DLD1 (cell line): ENCODE measurements at regions not wholly inside any gene's neighbourhood (a gene's known extent, or its start where the extent isn't known, plus 50 kb on each side); places are given as distances from the start of the nearest gene placed in this dataset.
"Not testable (repeated sequence)": the region's sequence is repeated elsewhere in the genome, so short reads cannot be mapped to it uniquely, and the experiment has no call there.

ENCODE experiments used
- in situ Hi-C: cut with HindIII; loops from 2 replicates; pipeline ENCODE4 v1.10.0; 2017; ENCODE audit warnings: low sequenced_read_pairs

DNA sequence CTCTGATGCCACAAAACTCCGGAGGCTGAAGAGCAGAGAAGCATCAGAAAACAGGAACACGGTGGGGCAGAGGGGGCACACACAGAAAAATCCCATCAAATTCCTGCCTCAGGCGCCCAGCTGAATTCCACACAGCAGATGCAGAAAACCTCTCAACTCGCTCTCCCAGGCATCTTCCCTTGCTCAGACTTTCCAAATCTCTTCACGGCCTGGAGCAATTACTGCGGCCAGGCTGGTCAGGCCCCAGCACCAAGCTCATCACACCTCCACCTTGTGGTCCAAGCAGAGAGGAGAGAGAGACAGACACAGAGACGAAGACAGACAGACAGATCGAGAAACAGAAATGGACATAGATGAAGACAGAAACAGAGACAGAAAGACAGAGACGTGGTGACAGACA is 89.0 kb downstream of the NCOR2 start:
- in situ Hi-C loops = no loop called here

DNA sequence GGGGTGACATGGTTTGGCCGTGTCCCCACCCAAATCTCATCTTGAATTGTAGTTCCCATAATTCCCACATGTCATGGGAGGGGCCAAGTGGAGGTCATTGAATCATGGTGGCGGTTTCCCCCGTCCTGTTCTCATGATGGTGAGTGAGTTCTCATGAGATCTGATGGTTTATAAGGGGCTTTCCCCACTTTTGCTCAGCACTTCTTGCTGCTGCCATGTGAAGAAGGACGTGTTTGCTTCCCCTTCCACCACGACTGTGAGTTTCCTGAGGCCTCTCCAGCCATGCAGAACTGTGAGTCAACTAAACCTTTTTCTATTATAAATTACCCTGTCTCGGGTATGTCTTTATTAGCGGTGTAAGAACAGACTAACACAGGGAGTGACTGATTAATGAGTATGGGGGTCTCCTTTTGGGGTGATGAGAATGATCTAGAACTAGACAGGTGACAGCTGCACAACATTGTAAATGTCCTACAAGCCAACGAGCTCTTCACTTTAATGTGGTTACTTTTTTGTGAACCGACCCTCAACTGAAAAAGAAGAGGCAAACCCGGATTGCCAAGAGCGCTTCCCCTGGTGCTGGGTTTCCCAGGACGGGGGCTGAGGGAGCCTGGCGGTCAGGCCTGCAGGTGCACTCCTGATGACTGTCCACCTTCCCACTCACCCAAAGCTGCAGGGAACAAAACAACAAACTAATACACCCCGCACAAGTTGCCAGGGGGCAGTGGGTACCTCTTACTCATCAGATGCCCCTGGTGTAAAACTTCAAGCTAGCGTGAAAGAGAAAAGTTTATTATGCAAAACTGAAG is 90.1 kb downstream of the NCOR2 start:
- in situ Hi-C loops = no loop called here

DNA sequence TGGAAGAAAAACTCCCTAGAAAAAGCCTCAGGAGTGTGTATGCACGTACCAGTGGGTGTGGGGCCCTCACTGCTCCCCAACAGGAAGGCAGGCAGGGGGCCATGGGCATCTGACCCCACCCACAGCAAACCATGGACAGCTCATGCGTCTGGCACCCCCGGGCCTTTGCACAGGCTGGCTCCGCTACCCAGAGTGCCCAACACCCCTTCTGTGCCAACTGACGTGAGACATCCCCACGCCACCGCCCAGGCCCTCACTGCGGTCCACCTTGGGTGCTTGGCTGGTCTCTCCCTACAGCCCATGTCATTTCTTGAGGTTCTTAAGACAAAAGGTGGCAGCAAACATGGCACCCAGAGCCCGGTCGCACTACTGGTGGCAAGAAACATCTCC is 91.4 kb downstream of the NCOR2 start:
- in situ Hi-C loops = no loop called here

DNA sequence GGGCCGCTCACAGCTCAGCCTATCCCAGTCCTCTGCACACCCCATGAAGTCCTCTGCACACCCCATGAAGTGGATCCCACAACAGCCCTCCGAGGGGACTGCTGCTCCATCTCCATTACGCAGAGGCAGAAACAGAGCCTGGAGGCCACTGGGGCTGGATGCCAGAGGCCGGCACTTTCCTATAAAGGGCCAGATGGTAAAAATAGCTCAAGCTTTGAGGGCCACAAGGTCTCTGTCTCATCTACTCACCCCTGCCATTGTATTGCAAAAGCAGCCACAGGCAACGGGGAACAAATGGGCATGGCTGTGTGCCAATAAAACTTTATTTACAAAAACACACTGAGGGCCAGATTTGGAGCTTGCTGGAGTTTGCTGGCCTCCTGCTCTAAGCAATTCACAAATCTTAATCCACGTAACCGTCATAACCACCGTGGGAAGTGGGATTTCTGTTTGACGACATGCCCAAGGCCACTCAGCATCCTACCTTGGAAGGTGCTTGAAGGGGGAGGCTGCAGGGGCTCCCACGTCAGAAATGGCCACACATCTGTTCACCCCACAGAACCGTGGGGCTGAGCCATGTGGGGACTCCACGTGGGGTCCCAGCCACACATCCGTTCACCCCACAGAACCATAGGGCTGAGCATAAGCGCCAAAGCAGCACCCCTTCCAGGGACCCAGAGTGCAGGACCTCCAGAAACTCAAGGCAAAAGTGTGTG is 92.0 kb downstream of the NCOR2 start:
- in situ Hi-C loops = no loop called here

DNA sequence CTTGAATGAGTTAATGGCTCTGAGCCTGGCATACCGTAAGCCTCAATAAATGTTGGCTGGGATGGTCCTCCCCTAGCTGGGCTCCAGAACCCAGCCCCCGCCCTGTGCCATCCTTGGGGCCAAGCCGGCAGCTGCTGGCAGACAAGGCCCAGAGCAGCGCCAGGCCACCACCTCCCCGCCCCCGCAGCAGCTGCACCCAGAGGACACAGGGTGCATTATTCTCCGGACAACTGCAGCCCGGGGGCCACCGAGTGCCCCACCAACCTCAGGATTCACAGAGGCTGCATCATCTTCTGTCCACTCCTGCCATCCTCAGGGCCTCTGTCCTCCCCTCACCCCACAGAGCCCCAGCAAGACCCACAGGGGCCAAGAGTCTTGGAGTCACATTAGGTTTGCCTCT is 92.7 kb downstream of the NCOR2 start:
- in situ Hi-C loops = no loop called here

DNA sequence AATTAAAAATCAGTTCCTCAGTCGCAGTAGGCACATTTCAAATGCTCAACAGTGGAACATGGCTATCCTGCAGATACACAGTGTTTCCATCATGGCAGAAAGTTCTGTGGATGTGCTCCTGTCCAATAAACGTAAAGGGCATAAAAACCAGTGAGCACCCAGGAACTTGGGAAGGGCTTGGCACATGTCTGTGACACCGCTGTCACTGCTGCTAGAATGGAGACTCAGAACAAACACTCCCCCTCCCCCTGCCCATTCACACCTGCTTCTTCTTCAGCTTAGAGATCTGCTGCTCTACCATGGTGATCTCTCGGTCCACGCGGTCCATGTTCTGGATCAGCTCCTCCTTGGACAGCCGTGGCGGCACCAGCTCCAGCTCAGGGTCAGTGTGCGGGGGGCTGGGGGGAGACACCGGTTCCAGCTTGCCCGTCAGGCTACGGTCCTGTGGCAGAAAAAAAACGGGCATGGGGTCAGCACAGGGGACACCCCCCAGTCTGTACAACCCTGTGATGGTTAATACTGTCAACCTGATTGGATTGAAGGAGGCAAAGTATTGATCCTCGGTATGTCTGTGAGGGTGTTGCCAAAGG is 94.6 kb downstream of the NCOR2 start:
- in situ Hi-C loops = no loop called here

DNA sequence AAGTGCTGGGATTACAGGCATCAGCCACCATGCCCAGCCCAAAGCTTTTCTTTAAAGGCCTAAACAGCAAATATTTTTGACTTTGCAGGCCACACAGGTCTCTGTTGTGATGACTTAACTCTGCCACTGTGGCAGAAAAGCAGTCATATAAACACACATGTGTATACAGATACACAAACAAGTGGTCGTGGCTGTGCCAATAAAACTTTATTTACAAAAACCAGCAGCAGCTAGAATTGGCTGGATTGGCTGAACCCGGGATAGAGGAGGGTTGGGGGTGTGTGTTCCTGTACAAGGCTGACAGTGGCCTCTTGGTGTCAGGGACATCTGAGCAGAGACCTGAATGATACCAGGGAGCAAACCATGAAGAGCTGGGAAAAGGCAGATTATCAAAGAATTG is 95.6 kb downstream of the NCOR2 start:
- in situ Hi-C loops = no loop called here

DNA sequence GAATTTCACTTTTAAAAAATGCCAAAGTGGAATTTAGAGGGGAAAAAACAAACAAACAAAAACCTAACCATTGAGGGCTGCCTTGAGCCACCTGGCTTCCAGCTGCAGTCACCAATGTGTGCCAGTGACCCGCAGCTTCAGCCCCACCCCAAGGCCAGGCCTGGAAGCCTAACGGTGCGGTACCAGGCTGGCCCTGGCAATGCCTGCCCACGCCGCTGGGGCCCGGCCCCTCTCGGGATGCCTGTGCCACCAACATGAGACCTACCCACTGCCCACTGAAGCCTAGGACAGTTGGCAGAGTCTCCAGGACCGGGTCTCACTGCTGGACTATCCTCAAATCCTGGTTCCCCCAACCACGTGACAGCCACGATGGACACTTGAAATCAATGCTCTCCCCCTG is 96.6 kb downstream of the NCOR2 start:
- in situ Hi-C loops = no loop called here

DNA sequence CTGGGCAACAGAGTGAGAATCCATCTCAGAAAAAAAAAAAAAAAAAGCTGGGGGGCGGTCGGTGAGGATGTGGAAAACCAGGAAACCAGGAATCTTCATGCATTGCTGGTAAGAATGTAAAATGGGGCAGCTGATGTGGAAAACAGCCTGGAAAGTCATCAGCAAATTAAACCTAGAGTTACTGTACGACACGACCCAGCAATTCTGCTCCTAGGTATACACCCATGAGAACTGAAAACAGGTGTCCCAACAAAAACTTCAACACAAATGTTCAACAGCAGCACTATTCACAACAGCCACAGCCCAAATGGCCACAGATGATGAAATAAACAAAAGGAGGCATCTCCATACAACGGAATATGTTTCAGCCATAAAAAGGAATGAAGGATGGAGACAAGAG is 97.3 kb downstream of the NCOR2 start:
- in situ Hi-C loops = no loop called here

DNA sequence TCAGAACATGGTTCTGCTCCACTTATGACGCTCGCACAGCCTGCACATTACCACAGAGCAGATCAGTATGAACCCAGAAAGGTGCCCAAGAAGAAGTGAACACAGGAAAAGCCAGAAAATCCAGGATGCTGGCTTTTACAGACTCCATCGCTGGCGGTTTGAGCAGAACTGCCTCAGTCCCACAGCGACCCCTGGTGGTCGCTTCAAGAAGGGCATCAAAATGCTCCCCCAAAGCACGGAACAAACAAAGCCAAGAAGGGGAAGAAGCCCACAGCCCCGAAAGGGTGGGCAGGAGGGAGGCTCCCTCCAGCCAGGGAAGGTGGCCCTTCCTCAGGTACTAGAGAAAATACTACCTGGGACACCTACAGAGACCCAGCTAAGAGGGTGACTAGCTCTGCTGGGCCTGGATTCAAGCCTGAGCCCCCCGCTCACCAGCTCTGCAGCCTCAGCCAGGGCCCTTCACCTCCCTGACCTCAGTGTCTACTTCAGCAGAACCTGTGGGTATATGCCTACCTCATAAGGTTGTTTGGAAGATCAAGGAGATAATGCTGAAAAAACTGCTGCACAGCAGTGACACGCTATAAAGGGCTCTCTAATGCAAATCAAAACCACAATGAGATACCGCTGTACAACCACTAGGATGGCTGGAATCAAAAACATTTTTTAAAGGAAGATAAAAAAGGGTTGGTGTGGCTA is 98.1 kb downstream of the NCOR2 start:
- in situ Hi-C loops = no loop called here

DNA sequence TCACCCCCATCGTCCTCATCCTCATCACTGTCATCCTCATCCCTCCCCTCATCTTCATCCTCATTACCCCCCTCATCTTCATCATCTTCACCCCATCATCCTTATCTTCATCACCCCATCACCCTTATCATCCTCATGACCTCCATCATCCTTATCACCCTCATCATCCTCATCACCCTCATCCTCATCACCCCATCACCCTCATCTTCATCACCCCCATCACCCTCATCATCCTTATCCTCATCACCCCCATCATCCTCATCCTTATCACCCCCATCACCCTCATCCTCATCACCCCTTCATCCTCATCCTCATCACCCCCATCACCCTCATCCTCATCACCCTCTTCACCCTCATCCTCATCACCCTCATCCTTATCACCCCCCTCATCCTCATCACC is 99.9 kb downstream of the NCOR2 start:
- in situ Hi-C loops = not testable (repeated sequence)

DNA sequence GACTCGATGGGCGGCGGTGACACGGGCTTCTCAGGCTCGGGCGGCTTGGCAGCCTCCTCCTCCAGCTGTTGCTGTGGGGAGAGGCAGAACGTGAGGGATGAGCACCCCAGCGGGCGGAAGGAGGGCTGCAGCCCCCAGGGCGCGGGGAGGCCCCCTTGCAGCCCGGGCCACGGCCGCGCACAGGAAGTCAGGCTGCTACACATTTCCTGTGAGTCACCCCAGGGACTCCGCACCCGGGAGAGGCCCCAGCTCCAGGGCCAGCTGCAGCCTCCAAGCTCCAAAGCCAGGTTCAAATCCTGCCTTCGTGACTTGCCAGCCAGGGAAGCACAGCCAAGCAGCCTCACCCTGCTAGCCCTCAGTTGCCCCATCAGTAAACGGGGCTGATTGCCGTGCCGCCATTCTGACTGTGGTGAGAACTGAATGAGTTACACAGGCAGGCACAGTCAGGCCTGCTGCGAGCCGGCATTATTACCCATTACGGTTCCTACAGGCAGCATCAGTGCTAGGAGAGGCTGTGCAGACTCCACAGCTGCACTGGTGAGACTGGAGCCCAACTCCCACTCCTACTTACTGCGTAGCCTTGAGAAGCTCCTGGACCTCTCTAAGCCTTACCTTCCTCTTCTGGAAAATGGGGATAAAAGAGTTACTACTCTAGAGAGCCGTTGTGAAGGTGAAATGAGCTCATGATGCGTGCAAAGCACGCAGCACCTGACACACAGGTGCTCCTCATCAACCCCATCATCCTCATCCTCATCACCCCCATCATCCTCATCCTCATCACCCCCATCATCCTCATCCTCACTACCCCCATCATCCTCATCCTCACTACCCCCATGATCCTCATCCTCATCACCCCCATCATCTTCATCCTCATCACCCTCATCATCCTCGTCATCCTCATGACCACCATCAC is 100.9 kb downstream of the NCOR2 start:
- in situ Hi-C loops = no loop called here

DNA sequence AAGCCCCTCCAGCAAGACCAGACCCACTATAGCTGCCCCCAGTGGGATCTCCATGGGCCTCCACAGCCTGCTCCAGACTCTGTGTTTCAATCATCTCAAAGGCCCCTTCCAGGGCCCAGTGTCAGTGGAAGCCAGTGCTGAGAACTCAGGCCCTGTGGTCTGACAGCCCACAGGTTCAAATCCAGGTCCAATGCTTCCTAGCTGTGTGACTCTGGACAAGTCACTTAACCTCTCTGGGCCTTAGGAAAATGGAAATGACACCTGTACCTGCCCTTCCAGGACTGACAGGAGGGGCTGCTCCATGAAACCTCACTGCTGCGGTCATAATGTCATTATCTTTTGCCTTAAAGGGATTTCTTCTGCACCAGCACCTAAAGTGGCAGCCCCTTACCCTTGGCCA is 101.9 kb downstream of the NCOR2 start:
- in situ Hi-C loops = no loop called here

DNA sequence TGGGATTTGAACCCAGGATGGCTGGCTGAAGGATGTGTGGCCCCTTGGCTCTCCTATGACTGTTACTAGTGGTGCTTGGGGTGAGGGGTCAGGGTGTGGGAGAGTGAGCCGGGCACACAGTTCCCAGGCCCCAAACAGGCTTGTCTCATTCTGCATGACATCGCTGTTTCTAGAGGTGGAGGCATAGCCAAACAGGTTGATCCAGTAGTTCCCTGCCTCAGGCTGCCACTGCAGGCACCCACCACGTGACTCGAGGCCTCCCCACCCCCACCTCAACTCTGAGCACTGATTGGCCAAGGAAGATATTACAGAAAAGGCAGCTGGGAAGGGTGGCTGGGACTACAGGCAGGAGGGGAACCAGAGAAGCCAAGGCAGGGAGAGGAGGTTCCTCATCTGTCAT is 102.6 kb downstream of the NCOR2 start:
- in situ Hi-C loops = no loop called here

DNA sequence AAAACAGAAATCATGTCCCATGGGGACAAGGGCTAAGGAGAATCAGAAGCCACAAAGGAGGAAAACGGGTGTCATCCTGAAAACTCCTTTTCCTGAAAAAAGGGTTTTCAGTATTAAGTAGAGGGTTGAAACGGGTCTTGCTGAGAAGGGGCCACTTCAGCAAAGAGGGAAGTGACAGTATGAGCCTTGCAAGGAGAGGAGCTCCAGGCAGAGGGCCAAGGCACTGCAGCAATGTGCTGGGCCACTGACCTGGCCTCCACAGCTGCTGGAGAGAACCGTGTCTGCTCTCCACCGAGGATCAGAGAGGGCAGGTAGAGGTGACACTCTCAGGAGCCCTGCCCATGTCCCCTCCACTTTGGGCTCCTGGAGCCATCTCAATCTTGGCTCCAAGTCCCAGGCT is 103.3 kb downstream of the NCOR2 start:
- in situ Hi-C loops = no loop called here

DNA sequence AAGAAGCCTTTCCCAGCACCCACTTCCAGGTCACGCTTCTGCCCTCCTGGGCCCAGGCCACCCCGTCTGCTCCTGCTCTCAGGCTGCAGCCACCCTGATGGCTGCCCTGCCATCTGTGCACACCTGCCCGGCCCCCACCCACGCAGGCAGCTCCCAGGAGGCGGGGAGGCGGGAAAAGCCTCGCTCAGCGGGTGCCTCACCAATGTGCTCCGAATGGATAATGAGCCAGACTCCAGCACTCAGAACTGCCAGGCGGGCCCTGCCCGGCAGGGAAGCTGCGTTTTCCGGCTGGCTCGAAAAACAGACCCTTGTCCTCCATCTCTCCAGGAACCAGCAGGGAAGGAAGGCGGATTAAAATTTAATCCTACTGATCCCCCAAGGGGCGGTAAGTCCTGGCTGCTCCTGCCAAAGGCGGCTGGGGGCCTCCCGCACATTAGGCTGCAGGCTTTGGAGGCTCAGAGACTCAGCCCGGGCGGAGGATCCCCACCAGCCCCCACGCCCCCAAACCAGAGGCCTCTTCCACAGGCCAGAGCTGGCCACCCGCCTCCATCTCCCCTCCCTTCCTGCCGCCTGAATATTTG is 104.0 kb downstream of the NCOR2 start:
- in situ Hi-C loops = no loop called here

DNA sequence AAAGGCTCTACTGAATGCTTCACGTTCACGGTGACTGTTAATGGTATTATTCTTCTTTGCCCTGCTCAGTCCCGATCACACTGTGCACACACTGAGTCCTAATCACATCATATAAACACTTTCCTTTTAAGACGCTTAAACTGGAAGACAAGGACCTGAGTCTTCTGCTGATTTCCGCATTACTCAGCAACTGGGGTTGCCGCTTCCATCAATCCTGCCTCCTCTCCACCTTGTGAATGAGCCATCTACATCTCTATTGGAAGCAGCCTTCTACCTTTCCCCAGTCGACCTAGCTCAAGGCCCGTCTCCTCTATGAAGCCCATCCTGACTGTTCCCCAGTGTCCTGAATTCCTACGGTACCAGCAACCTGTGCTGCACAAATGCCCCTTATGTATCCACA is 104.7 kb downstream of the NCOR2 start:
- in situ Hi-C loops = no loop called here

DNA sequence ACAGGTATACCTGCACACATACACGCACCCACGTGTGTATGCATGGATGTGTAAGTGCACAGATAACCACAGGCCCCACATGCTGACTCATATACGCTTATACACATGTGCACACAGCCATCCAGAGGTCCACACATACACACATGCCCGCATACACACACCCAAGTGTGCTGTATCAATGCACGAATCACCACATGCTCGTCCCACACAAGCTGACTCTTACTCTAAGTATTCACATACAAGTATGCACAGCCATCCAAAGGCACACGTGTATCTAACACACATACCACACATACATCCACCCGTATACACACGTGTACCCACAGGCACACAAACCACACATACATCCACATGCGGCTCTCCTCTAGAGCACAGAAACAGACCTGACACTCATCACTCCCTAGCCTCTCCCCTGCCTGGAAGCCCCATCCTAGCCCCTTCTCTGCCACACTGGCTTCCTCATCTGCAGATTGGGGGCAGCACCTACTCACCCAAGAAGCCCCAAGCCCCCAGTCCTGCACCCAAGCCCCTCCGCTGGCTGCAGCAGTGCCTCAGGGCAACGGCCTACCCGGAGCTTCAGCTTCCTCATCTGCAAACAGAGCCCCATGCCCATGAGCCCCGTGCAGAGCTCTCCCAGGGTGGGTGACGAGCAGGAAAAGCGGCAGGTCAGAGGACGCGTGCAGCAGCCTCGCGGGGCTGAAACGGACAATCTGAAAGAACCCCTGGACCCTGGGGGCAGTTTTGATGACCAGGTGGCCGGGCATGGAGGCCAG is 105.4 kb downstream of the NCOR2 start:
- in situ Hi-C loops = no loop called here

DNA sequence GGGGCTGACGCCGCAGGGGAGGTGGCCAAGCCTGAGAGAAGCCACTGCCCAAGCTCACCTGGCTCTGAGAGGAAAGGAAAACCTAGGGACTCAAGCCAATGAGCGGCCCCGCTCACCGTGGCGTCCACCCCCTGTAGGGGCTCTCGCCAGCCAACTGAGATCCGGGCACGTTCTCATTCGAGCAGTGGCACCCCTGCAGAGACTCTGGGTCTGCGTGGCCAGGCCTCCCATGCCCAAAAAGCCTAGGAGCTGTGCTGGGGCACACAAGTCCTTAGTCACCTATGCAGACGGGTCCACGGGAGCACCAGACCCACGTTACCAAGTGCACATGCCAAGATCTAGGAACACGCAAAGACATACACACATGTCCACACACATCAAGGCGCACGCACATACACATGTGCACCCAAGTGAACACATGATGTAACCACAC is 106.2 kb downstream of the NCOR2 start:
- in situ Hi-C loops = no loop called here
